IMR-90 (cell line): ENCODE measurements at regions not wholly inside any gene's neighbourhood (a gene's known extent, or its start where the extent isn't known, plus 50 kb on each side); places are given as distances from the start of the nearest gene placed in this dataset.
A peak's percentile ranks its signal among the peaks of the same experiment; 100 is the strongest.

Experiments used
- ATAC-seq: fragments of 200-7000 bp; cut with Tn5 transposase; 2 replicates; pipeline ENCODE4 v1.9.1; 2020; ENCODE audit warnings: low read depth, mild to moderate bottlenecking, moderate library complexity
- BruUV-seq: library from RNA; stranded (reverse); fragments of 400-500 nt; replicated peaks from 2 replicates; lab custom pipeline; 2021; lab: Mats Ljungman, UMichigan
- CTCF ChIA-PET: fragments of 300-600 bp; formaldehyde crosslinking; extraction: SDS; loops from one replicate; lab custom pipeline; 2021; ENCODE audit warnings: antibody characterized with exemption; lab: Yijun Ruan, JAX
- POLR2A ChIA-PET: fragments of 300-600 bp; sonication (Branson Sonifier 250); formaldehyde crosslinking; loops from one replicate; lab custom pipeline; 2022; ENCODE audit warnings: antibody characterized with exemption; ENCODE audit not compliant: unreplicated experiment; lab: Charles Lee
- DNase-seq: peaks from one replicate; pipeline ENCODE4 v3.0.0; 2013
- H2AFZ ChIP-seq: replicated peaks from 2 replicates; pipeline ENCODE3; 2013; ENCODE audit warnings: low read length, mild to moderate bottlenecking; ENCODE audit not compliant: poor library complexity
- H2AK5ac ChIP-seq: 2 replicates; pipeline ENCODE4 v1.6.1; 2013; ENCODE audit warnings: low read depth, low read length, inconsistent platforms
- H2AK9ac ChIP-seq: replicated peaks from 2 replicates; pipeline ENCODE3; 2013; ENCODE audit warnings: mild to moderate bottlenecking, low read depth, low read length, moderate library complexity; ENCODE audit not compliant: poor library complexity
- H2BK120ac ChIP-seq: 2 replicates; pipeline ENCODE4 v1.6.1; 2013; ENCODE audit warnings: low read depth, low read length, inconsistent platforms
- H2BK15ac ChIP-seq: 3 replicates; pipeline ENCODE4 v1.6.1; 2013; ENCODE audit warnings: low read depth, low read length, inconsistent platforms
- H2BK20ac ChIP-seq: 2 replicates; pipeline ENCODE4 v1.6.1; 2013; ENCODE audit warnings: low read depth, mild to moderate bottlenecking, inconsistent platforms, low read length, moderate library complexity
- H2BK5ac ChIP-seq: 2 replicates; pipeline ENCODE4 v1.6.1; 2013; ENCODE audit warnings: mild to moderate bottlenecking, low read depth, low read length, inconsistent platforms; ENCODE audit not compliant: poor library complexity, severe bottlenecking
- H3K14ac ChIP-seq: replicated peaks from 2 replicates; pipeline ENCODE4 v1.6.1; 2013; ENCODE audit warnings: low read depth, low read length, inconsistent platforms
- H3K18ac ChIP-seq: 2 replicates; pipeline ENCODE4 v1.6.1; 2013; ENCODE audit warnings: low read depth, low read length, control low read depth
- H3K23ac ChIP-seq: 2 replicates; pipeline ENCODE4 v1.6.1; 2013; ENCODE audit warnings: low read depth, low read length, inconsistent platforms
- H3K27ac ChIP-seq: 2 replicates; pipeline ENCODE4 v1.5.1; 2013; ENCODE audit warnings: mild to moderate bottlenecking, control low read depth, low read length; ENCODE audit not compliant: insufficient read depth
- H3K27me3 ChIP-seq: 2 replicates; pipeline ENCODE4 v1.6.1; 2013; ENCODE audit warnings: low read length; ENCODE audit not compliant: control insufficient read depth, insufficient read depth
- H3K36me3 ChIP-seq: 2 replicates; pipeline ENCODE4 v1.6.1; 2013; ENCODE audit warnings: low read length, mixed read lengths; ENCODE audit not compliant: control insufficient read depth, insufficient read depth
- H3K4ac ChIP-seq: 2 replicates; pipeline ENCODE4 v1.6.1; 2013; ENCODE audit warnings: low read depth, low read length, inconsistent platforms
- H3K4me1 ChIP-seq: 2 replicates; pipeline ENCODE4 v1.6.1; 2013; ENCODE audit warnings: low read length, mixed read lengths; ENCODE audit not compliant: control insufficient read depth, insufficient read depth
- H3K4me2 ChIP-seq: 2 replicates; pipeline ENCODE4 v1.6.1; 2013; ENCODE audit warnings: low read depth, mild to moderate bottlenecking, control low read depth, low read length, moderate library complexity
- H3K4me3 ChIP-seq: 2 replicates; pipeline ENCODE4 v1.5.1; 2013; ENCODE audit warnings: low read depth, mild to moderate bottlenecking, control low read depth, low read length, moderate library complexity; ENCODE audit not compliant: insufficient read depth
- H3K56ac ChIP-seq: 2 replicates; pipeline ENCODE4 v1.6.1; 2013; ENCODE audit warnings: low read length, inconsistent platforms; ENCODE audit not compliant: insufficient read depth; ENCODE audit errors: extremely low read depth
- H3K79me1 ChIP-seq, 2 experiments: 2 replicates each; pipeline ENCODE4 v1.6.1; 2013; ENCODE audit warnings: low read length in 2 of 2, inconsistent platforms in 1 of 2, low read depth in 1 of 2
- H3K9ac ChIP-seq: 2 replicates; pipeline ENCODE4 v1.6.1; 2013; ENCODE audit warnings: low read depth, low read length, control low read depth
- H3K9me1 ChIP-seq: 2 replicates; pipeline ENCODE4 v1.6.1; 2013; ENCODE audit warnings: low read length, inconsistent platforms; ENCODE audit not compliant: insufficient read depth
- H3K9me3 ChIP-seq: 2 replicates; pipeline ENCODE4 v1.6.1; 2013; ENCODE audit warnings: low read length; ENCODE audit not compliant: control insufficient read depth, insufficient read depth
- H4K20me1 ChIP-seq: 2 replicates; pipeline ENCODE4 v1.6.1; 2013; ENCODE audit warnings: low read length, inconsistent platforms; ENCODE audit not compliant: insufficient read depth
- H4K5ac ChIP-seq: 2 replicates; pipeline ENCODE4 v1.6.1; 2013; ENCODE audit warnings: mild to moderate bottlenecking, low read depth, low read length, control low read depth
- H4K8ac ChIP-seq, 2 experiments: 2 replicates each; pipeline ENCODE4 v1.6.1; 2013; ENCODE audit warnings: low read depth in 2 of 2, low read length in 2 of 2, control low read depth in 1 of 2, inconsistent platforms in 1 of 2
- H4K91ac ChIP-seq: 2 replicates; pipeline ENCODE4 v1.6.1; 2013; ENCODE audit warnings: low read depth, low read length, inconsistent platforms; ENCODE audit not compliant: insufficient read depth
- CHD1 ChIP-seq: IDR thresholded peaks from 2 replicates; pipeline ENCODE4 v1.6.1; 2012; ENCODE audit warnings: low read depth, low read length, improper control_type of control experiment
- FOS ChIP-seq: fragments of 150-350 bp; IDR thresholded peaks from 2 replicates; pipeline ENCODE4 v1.6.1; 2016; ENCODE audit warnings: low read depth, low read length
- MXI1 ChIP-seq: IDR thresholded peaks from 2 replicates; pipeline ENCODE4 v1.6.1; 2012; ENCODE audit warnings: low read depth, mild to moderate bottlenecking, low read length, moderate library complexity, borderline replicate concordance
- POLR2A ChIP-seq: IDR thresholded peaks from 2 replicates; pipeline ENCODE4 v1.6.1; 2012; ENCODE audit warnings: mild to moderate bottlenecking, low read depth, low read length
- WGBS, 2 experiments: methylation state at CpG; one replicate each; pipeline versions ENCODE4 v1.1.5 to v1.1.7; 2013; ENCODE audit warnings: missing lambda C conversion rate in 2 of 2; ENCODE audit not compliant: insufficient read length in 1 of 2; ENCODE audit errors: extremely low coverage in 2 of 2; 5-methylcytosine and 5-hydroxymethylcytosine counted together
- dilution Hi-C: fragments of 300-500 bp; cut with HindIII; formaldehyde crosslinking; loops from one replicate; pipeline ENCODE4 v1.14.3; 2018; ENCODE audit warnings: low sequenced_read_pairs; ENCODE audit not compliant: unreplicated experiment
- in situ Hi-C: fragments of 300-500 bp; cut with MboI; formaldehyde crosslinking; loops from 3 replicates; pipeline ENCODE4 v1.14.3; 2019; ENCODE audit warnings: low sequenced_read_pairs, inconsistent platforms, mixed read lengths
- intact Hi-C: fragments of 100-400 bp; cut with micrococcal nuclease; formaldehyde crosslinking; loops from 2 replicates; pipeline ENCODE4 v1.10.0; 2022

DNA sequence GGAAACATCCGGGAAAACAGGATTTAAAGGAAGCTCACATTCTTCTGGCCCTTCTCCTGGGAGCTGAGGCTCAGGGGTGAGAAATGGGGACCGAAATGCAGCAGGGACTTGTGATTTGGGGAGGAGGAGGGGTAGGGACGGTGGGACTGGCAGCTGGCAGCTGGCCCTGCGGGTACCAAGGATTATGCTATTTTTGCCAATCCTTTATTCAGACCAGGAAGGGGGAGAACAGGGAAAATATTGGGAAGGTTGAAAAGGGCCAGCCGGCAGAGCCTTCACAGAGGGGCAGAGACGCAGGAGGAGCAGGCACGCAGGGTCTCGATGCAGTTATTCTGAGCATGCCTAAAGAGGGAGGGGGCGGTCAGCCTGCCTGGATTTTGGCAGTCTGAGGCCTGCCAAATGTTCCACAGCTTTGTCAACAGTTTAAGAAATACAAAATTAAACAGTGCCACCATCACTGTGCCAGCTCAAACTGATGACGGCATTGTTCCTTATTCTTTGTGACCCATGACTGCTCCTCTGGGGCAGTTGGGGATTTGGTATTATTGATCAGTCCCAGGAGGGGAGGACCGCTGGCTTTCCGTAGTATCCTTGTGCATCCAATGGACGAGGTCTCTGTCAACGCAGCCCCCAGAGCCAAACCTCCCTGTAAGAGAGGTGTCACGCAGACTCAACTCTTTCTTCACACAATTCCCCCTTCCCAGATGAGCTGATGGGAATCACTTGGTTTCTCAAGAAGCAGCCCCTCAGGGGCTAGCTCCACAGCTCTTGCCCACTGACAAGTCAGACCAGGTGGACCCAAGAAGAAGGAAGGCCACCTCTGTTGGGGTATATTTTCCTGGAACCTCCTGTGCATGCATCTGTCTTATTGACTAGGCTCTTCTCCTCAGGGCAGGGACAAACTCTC, 553.3 kb downstream of the BNC2 start:
- no peak overlapping the region for H2BK15ac ChIP-seq
- H4K5ac ChIP-seq, result no peak overlapping the region
- no peak overlapping the region for H2BK20ac ChIP-seq
- BruUV-seq, result no TSS peak
- ChIA-PET CTCF (no interaction called here), POLR2A (interaction anchor here (0.6 kb wide), 1 partner anchor 378 kb away, joined by 4 read pairs; no protein-coding TSS in a partner anchor)
- no peak overlapping the region for H3K4me3 ChIP-seq
- H2AK9ac ChIP-seq, result no peak overlapping the region
- no peak overlapping the region for H4K8ac ChIP-seq
- H3K4ac ChIP-seq, result no peak overlapping the region
- H3K4me1 ChIP-seq, result peaks cover 6% of the 10 kb centered on the region
- no peak overlapping the region for H4K91ac ChIP-seq
- in situ Hi-C loops, result no loop called here
- no peak for TF ChIP-seq FOS
- no peak for TF ChIP-seq POLR2A
- no peak for TF ChIP-seq MXI1
- TF ChIP-seq CHD1, result no peak
- H3K9me3 ChIP-seq, result peaks cover 3% of the 10 kb centered on the region; the same call in 1 of the 2 replicates
- no peak overlapping the region for H2BK5ac ChIP-seq
- ATAC-seq (no peak), DNase-seq (no peak)
- no peak overlapping the region for H3K56ac ChIP-seq
- H3K36me3 ChIP-seq, result no peaks in the 10 kb centered on the region
- no peaks in the 10 kb centered on the region; the same call in 1 of the 2 replicates for H3K9me1 ChIP-seq
- H3K14ac ChIP-seq, result no peak overlapping the region
- no peak overlapping the region for H3K27ac ChIP-seq
- 54% methylated on average over 3 of the region's 15 CpGs; no CpG with 5 or more reads in 1 of the 2 experiments for WGBS, 2 experiments
- no peak overlapping the region for H3K18ac ChIP-seq
- intact Hi-C loops, result no loop called here
- no peak overlapping the region for H2BK120ac ChIP-seq
- dilution Hi-C loops, result no loop called here
- no peaks in the 10 kb centered on the region for H4K20me1 ChIP-seq
- peak overlapping the region; percentile 9 for H2AFZ ChIP-seq
- no peaks in the 10 kb centered on the region; the same call in 1 of the 2 replicates for H3K27me3 ChIP-seq
- H3K4me2 ChIP-seq, result no peak overlapping the region
- no peak overlapping the region for H2AK5ac ChIP-seq
- no peaks in the 10 kb centered on the region for H3K79me1 ChIP-seq
- no peak overlapping the region for H3K23ac ChIP-seq
- no peak overlapping the region for H3K9ac ChIP-seq
